ENCODE measurements at regions not wholly inside any gene's neighbourhood (a gene's known extent, or its start where the extent isn't known, plus 50 kb on each side); places are given as distances from the start of the nearest gene placed in this dataset.
A peak's percentile ranks its signal among the peaks of the same experiment; 100 is the strongest.

GRCh38 chr4:26106776-26107175 lies 192.8 kb downstream of the SMIM20 start:
- Histone ChIP-seq H3K27ac (peak overlapping the region in 1 of 4 donors; percentile 66), H3K4me3 (no peak overlapping the region), H3K9me3 (no peaks in the 10 kb centered on the region), H3K4me1 (peaks cover 0 to 28% (median 3%) of the 10 kb centered on the region in 4 donors), H3K27me3 (no peaks in the 10 kb centered on the region), H3K36me3 (no peaks in the 10 kb centered on the region)
- DNase-seq (ENCODE audit: low spot score in 2 of 2) = no peak
- TF ChIP-seq EP300 (IDR thresholded peaks at IDR 0.05) = no peak
- no peak for TF ChIP-seq POLR2A (IDR thresholded peaks at IDR 0.05)
- TF ChIP-seq CTCF (IDR thresholded peaks at IDR 0.05) = no peak

GRCh38 chr4:26108054-26108453 lies 194.0 kb downstream of the SMIM20 start:
- Histone ChIP-seq H3K27me3 (no peaks in the 10 kb centered on the region), H3K4me1 (peaks cover 0 to 28% (median 3%) of the 10 kb centered on the region in 4 donors), H3K27ac (no peak overlapping the region), H3K4me3 (no peak overlapping the region), H3K9me3 (peaks cover 0 to 6% (median 0%) of the 10 kb centered on the region in 4 donors), H3K36me3 (no peaks in the 10 kb centered on the region)
- WGBS, 2 donors = 72 to 82% methylated on average over 2 of the region's 2 CpGs
- no peak for TF ChIP-seq EP300 (IDR thresholded peaks at IDR 0.05)
- no peak for TF ChIP-seq CTCF (IDR thresholded peaks at IDR 0.05)
- TF ChIP-seq POLR2A (IDR thresholded peaks at IDR 0.05) = no peak
- no peak for DNase-seq (ENCODE audit: low spot score in 2 of 2)

- H3K27ac ChIP-seq = no peak overlapping the region
- H3K4me3 ChIP-seq = no peak overlapping the region
- no peak for TF ChIP-seq CTCF (IDR thresholded peaks at IDR 0.05)
- TF ChIP-seq EP300 (IDR thresholded peaks at IDR 0.05) = no peak
- TF ChIP-seq POLR2A (IDR thresholded peaks at IDR 0.05) = no peak
- peaks cover 0 to 21% (median 2%) of the 10 kb centered on the region in 4 donors for H3K4me1 ChIP-seq
- H3K36me3 ChIP-seq = no peaks in the 10 kb centered on the region
- 77 to 81% methylated on average over 5 of the region's 5 CpGs for WGBS, 2 donors
- H3K9me3 ChIP-seq = peaks cover 0 to 21% (median 0%) of the 10 kb centered on the region in 4 donors
- H3K27me3 ChIP-seq = no peaks in the 10 kb centered on the region
- DNase-seq (ENCODE audit: low spot score in 2 of 2) = no peak
These were observed 196.5 kb downstream of the SMIM20 start for GRCh38 chr4:26110493-26110892.

DNA sequence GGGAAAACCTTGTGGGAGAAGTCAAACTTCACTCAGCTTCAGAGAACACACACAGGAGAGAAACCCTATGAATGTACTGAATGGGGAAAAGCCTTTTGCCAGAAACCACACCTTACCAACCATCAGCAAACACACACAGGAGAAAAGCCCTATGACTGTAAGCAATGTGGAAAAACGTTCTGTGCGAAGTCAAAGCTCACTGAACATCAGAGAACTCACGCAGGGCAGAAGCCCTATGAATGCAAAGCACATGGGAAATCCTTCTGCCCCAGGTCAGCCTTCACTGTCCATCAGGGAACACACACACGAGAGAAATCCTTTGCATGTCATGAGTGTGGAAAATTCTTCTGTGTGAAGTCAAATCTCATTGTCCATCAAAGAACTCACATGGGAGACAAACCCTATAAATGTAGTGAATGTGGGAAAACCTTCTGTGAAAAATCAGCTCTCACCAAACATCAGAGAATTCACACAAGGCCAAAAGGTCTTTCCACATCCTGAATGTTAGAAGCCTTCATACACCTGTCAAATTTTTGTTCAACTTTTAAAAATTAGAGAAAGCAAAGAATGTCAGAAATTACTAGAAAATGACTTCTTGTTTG lies 199.4 kb downstream of the SMIM20 start:
- peaks cover 0 to 21% (median 0%) of the 10 kb centered on the region in 4 donors for H3K9me3 ChIP-seq
- DNase-seq (ENCODE audit: low spot score in 2 of 2) = no peak
- no peak overlapping the region for H3K4me3 ChIP-seq
- WGBS, 2 donors = 76 to 83% methylated on average over 4 of the region's 4 CpGs
- no peaks in the 10 kb centered on the region for H3K4me1 ChIP-seq
- H3K27me3 ChIP-seq = no peaks in the 10 kb centered on the region
- no peak overlapping the region for H3K27ac ChIP-seq
- TF ChIP-seq CTCF (IDR thresholded peaks at IDR 0.05) (no peak), POLR2A (IDR thresholded peaks at IDR 0.05) (no peak), EP300 (IDR thresholded peaks at IDR 0.05) (no peak)
- no peaks in the 10 kb centered on the region for H3K36me3 ChIP-seq

GRCh38 chr4:26116057-26116456 lies 202.0 kb downstream of the SMIM20 start:
- Histone ChIP-seq H3K4me3 (no peak overlapping the region), H3K9me3 (peaks cover 0 to 21% (median 0%) of the 10 kb centered on the region in 4 donors), H3K36me3 (no peaks in the 10 kb centered on the region), H3K27ac (no peak overlapping the region), H3K4me1 (no peaks in the 10 kb centered on the region), H3K27me3 (no peaks in the 10 kb centered on the region)
- TF ChIP-seq EP300 (IDR thresholded peaks at IDR 0.05) (no peak), POLR2A (IDR thresholded peaks at IDR 0.05) (no peak), CTCF (IDR thresholded peaks at IDR 0.05) (no peak)
- no peak for DNase-seq (ENCODE audit: low spot score in 2 of 2)
- 73 to 79% methylated on average over 4 of the region's 4 CpGs for WGBS, 2 donors

Measured in tibial nerve (tissue), 4 donors.